ENCODE measurements at regions not wholly inside any gene's neighbourhood (a gene's known extent, or its start where the extent isn't known, plus 50 kb on each side); places are given as distances from the start of the nearest gene placed in this dataset.

- no peaks in the 10 kb centered on the region for H3K4me1 Mint-ChIP-seq
- H3K27me3 Mint-ChIP-seq = no peaks in the 10 kb centered on the region
- H3K9me3 Mint-ChIP-seq = peaks cover 11% of the 10 kb centered on the region
- CTCF ChIA-PET = no interaction called here
- H3K27ac Mint-ChIP-seq = no peak overlapping the region
- H3K36me3 Mint-ChIP-seq = no peaks in the 10 kb centered on the region
- DNase-seq = no peak
- H3K4me3 Mint-ChIP-seq = no peak overlapping the region
Measured at GRCh38 chr10:130835068-130835467, 476.5 kb downstream of the TCERG1L start.

GRCh38 chr10:130836344-130836743 lies 475.2 kb downstream of the TCERG1L start:
- Mint-ChIP-seq H3K4me3 (no peak overlapping the region), H3K4me1 (no peaks in the 10 kb centered on the region), H3K9me3 (peaks cover 11% of the 10 kb centered on the region), H3K27ac (no peak overlapping the region), H3K27me3 (no peaks in the 10 kb centered on the region), H3K36me3 (no peaks in the 10 kb centered on the region)
- DNase-seq = no peak
- CTCF ChIA-PET = no interaction called here

- H3K27me3 Mint-ChIP-seq = no peaks in the 10 kb centered on the region
Measured at GRCh38 chr10:130843051-130843653, 468.4 kb downstream of the TCERG1L start.

GRCh38 chr10:130844310-130844709 lies 467.2 kb downstream of the TCERG1L start:
- H3K4me3 Mint-ChIP-seq = no peak overlapping the region
- H3K36me3 Mint-ChIP-seq = no peaks in the 10 kb centered on the region
- no peaks in the 10 kb centered on the region for H3K9me3 Mint-ChIP-seq
- H3K27ac Mint-ChIP-seq = no peak overlapping the region
- no peaks in the 10 kb centered on the region for H3K4me1 Mint-ChIP-seq
- no peaks in the 10 kb centered on the region for H3K27me3 Mint-ChIP-seq
- no peak for DNase-seq
- CTCF ChIA-PET = no interaction called here

More at GRCh38 chr10:130843051-130843653, 468.4 kb downstream of the TCERG1L start:
- no peak for DNase-seq
- Mint-ChIP-seq H3K4me1 (no peaks in the 10 kb centered on the region), H3K36me3 (no peaks in the 10 kb centered on the region), H3K9me3 (no peaks in the 10 kb centered on the region), H3K27ac (no peak overlapping the region), H3K4me3 (no peak overlapping the region)
- CTCF ChIA-PET = no interaction called here

GRCh38 chr10:130847170-130847569 lies 464.4 kb downstream of the TCERG1L start:
- Mint-ChIP-seq H3K9me3 (no peaks in the 10 kb centered on the region), H3K4me3 (no peak overlapping the region), H3K4me1 (no peaks in the 10 kb centered on the region), H3K27me3 (no peaks in the 10 kb centered on the region), H3K27ac (no peak overlapping the region), H3K36me3 (no peaks in the 10 kb centered on the region)
- CTCF ChIA-PET = no interaction called here
- DNase-seq = no peak

GRCh38 chr10:130848855-130849254 lies 462.7 kb downstream of the TCERG1L start:
- no peaks in the 10 kb centered on the region for H3K27me3 Mint-ChIP-seq
- H3K36me3 Mint-ChIP-seq = no peaks in the 10 kb centered on the region
- H3K27ac Mint-ChIP-seq = no peak overlapping the region
- peaks cover 8% of the 10 kb centered on the region for H3K9me3 Mint-ChIP-seq
- CTCF ChIA-PET = no interaction called here
- H3K4me3 Mint-ChIP-seq = no peak overlapping the region
- H3K4me1 Mint-ChIP-seq = no peaks in the 10 kb centered on the region
- DNase-seq = no peak

GRCh38 chr10:130854151-130854550 lies 457.4 kb downstream of the TCERG1L start:
- no peaks in the 10 kb centered on the region for H3K36me3 Mint-ChIP-seq
- DNase-seq = no peak

GRCh38 chr10:130857631-130858295 lies 453.8 kb downstream of the TCERG1L start:
- H3K27me3 Mint-ChIP-seq = no peaks in the 10 kb centered on the region
- CTCF ChIA-PET = no interaction called here

More at GRCh38 chr10:130854151-130854550, 457.4 kb downstream of the TCERG1L start:
- H3K27me3 Mint-ChIP-seq = no peaks in the 10 kb centered on the region
- H3K4me3 Mint-ChIP-seq = no peak overlapping the region
- CTCF ChIA-PET = no interaction called here
- no peak overlapping the region for H3K27ac Mint-ChIP-seq
- peaks cover 19% of the 10 kb centered on the region for H3K9me3 Mint-ChIP-seq
- H3K4me1 Mint-ChIP-seq = no peaks in the 10 kb centered on the region

GRCh38 chr10:130858626-130859025 lies 452.9 kb downstream of the TCERG1L start:
- Mint-ChIP-seq H3K9me3 (peaks cover 18% of the 10 kb centered on the region), H3K27me3 (no peaks in the 10 kb centered on the region), H3K27ac (no peak overlapping the region), H3K4me3 (no peak overlapping the region), H3K36me3 (no peaks in the 10 kb centered on the region), H3K4me1 (no peaks in the 10 kb centered on the region)
- CTCF ChIA-PET = no interaction called here
- no peak for DNase-seq

More at GRCh38 chr10:130857631-130858295, 453.8 kb downstream of the TCERG1L start:
- Mint-ChIP-seq H3K9me3 (peaks cover 23% of the 10 kb centered on the region), H3K36me3 (no peaks in the 10 kb centered on the region), H3K4me3 (no peak overlapping the region), H3K27ac (no peak overlapping the region), H3K4me1 (no peaks in the 10 kb centered on the region)
- no peak for DNase-seq

GRCh38 chr10:130859427-130859826 lies 452.1 kb downstream of the TCERG1L start:
- no peak overlapping the region for H3K4me3 Mint-ChIP-seq
- CTCF ChIA-PET = no interaction called here
- H3K4me1 Mint-ChIP-seq = no peaks in the 10 kb centered on the region
- peaks cover 14% of the 10 kb centered on the region for H3K9me3 Mint-ChIP-seq
- H3K27ac Mint-ChIP-seq = no peak overlapping the region
- H3K36me3 Mint-ChIP-seq = no peaks in the 10 kb centered on the region
- no peaks in the 10 kb centered on the region for H3K27me3 Mint-ChIP-seq
- no peak for DNase-seq

- CTCF ChIA-PET = no interaction called here
- DNase-seq = no peak
- Mint-ChIP-seq H3K27ac (no peak overlapping the region), H3K36me3 (no peaks in the 10 kb centered on the region), H3K4me1 (no peaks in the 10 kb centered on the region), H3K27me3 (no peaks in the 10 kb centered on the region), H3K4me3 (no peak overlapping the region), H3K9me3 (peaks cover 8% of the 10 kb centered on the region)
Measured at GRCh38 chr10:130862122-130862521, 449.4 kb downstream of the TCERG1L start.

GRCh38 chr10:130862626-130863025 lies 448.9 kb downstream of the TCERG1L start:
- H3K4me3 Mint-ChIP-seq = no peak overlapping the region
- no peak for DNase-seq
- H3K27ac Mint-ChIP-seq = no peak overlapping the region
- H3K4me1 Mint-ChIP-seq = no peaks in the 10 kb centered on the region
- CTCF ChIA-PET = no interaction called here
- no peaks in the 10 kb centered on the region for H3K27me3 Mint-ChIP-seq
- H3K9me3 Mint-ChIP-seq = peaks cover 8% of the 10 kb centered on the region
- no peaks in the 10 kb centered on the region for H3K36me3 Mint-ChIP-seq

GRCh38 chr10:130863044-130863443 lies 448.5 kb downstream of the TCERG1L start:
- no peak overlapping the region for H3K27ac Mint-ChIP-seq
- DNase-seq = no peak
- H3K9me3 Mint-ChIP-seq = peaks cover 8% of the 10 kb centered on the region
- CTCF ChIA-PET = no interaction called here
- H3K4me1 Mint-ChIP-seq = no peaks in the 10 kb centered on the region
- H3K4me3 Mint-ChIP-seq = no peak overlapping the region
- no peaks in the 10 kb centered on the region for H3K36me3 Mint-ChIP-seq
- no peaks in the 10 kb centered on the region for H3K27me3 Mint-ChIP-seq

GRCh38 chr10:130864961-130865818 lies 446.3 kb downstream of the TCERG1L start:
- Mint-ChIP-seq H3K9me3 (peaks cover 8% of the 10 kb centered on the region), H3K27me3 (no peaks in the 10 kb centered on the region), H3K4me1 (no peaks in the 10 kb centered on the region), H3K4me3 (no peak overlapping the region), H3K27ac (no peak overlapping the region), H3K36me3 (no peaks in the 10 kb centered on the region)
- DNase-seq = no peak
- CTCF ChIA-PET = no interaction called here

- no peak for DNase-seq
- no peaks in the 10 kb centered on the region for H3K4me1 Mint-ChIP-seq
- H3K4me3 Mint-ChIP-seq = no peak overlapping the region
- H3K27ac Mint-ChIP-seq = no peak overlapping the region
- CTCF ChIA-PET = no interaction called here
- H3K9me3 Mint-ChIP-seq = peaks cover 8% of the 10 kb centered on the region
- no peaks in the 10 kb centered on the region for H3K27me3 Mint-ChIP-seq
- H3K36me3 Mint-ChIP-seq = no peaks in the 10 kb centered on the region
Measured at GRCh38 chr10:130866857-130867256, 444.7 kb downstream of the TCERG1L start.

Data from activated naive CD4-positive, alpha-beta T cell treated with anti-CD3 and anti-CD28 coated beads, Interleukin-2, amount 10 ng/mL, durations not matched to agents 7 days and 5 days (primary cell).